TTC549 (cell line): ENCODE measurements at regions not wholly inside any gene's neighbourhood (a gene's known extent, or its start where the extent isn't known, plus 50 kb on each side); places are given as distances from the start of the nearest gene placed in this dataset.
"Not testable (repeated sequence)": the region's sequence is repeated elsewhere in the genome, so short reads cannot be mapped to it uniquely, and the experiment has no call there.

ENCODE experiments used
- FAIRE-seq: peaks from 2 replicates; lab custom pipeline; 2012; peaks lifted over from hg19 to GRCh38; lab: Jason Lieb, UNC

GRCh38 chr3:154973851-154974250, 106.3 kb upstream of the MME start:
- FAIRE-seq: no peak

GRCh38 chr3:154972951-154973350, 107.2 kb upstream of the MME start:
- no peak for FAIRE-seq

GRCh38 chr3:154971771-154972326, 108.3 kb upstream of the MME start:
- no peak for FAIRE-seq

GRCh38 chr3:154971341-154971740, 108.8 kb upstream of the MME start:
- FAIRE-seq: no peak

- FAIRE-seq: no peak
These were observed 109.3 kb upstream of the MME start for GRCh38 chr3:154970797-154971196.

- no peak for FAIRE-seq
These were observed 110.8 kb upstream of the MME start for GRCh38 chr3:154969366-154969765.

- FAIRE-seq: no peak
These were observed 113.0 kb upstream of the MME start for GRCh38 chr3:154967090-154967489.

- no peak for FAIRE-seq
These were observed 123.3 kb upstream of the MME start for GRCh38 chr3:154956815-154957214.

GRCh38 chr3:154955907-154956533, 124.1 kb upstream of the MME start:
- FAIRE-seq: no peak

- no peak for FAIRE-seq
These were observed 125.4 kb upstream of the MME start for GRCh38 chr3:154954757-154955156.

GRCh38 chr3:154953538-154953937, 126.6 kb upstream of the MME start:
- no peak for FAIRE-seq

- no peak for FAIRE-seq
These were observed 127.6 kb upstream of the MME start for GRCh38 chr3:154952553-154952952.

- no peak for FAIRE-seq
These were observed 136.1 kb upstream of the MME start for GRCh38 chr3:154943981-154944380.

- no peak for FAIRE-seq
These were observed 137.3 kb upstream of the MME start for GRCh38 chr3:154942827-154943226.

GRCh38 chr3:154936196-154936595, 143.9 kb upstream of the MME start:
- FAIRE-seq: no peak

- FAIRE-seq: no peak
These were observed 146.5 kb upstream of the MME start for GRCh38 chr3:154933581-154933980.

- no peak for FAIRE-seq
These were observed 147.5 kb upstream of the MME start for GRCh38 chr3:154932633-154933032.

GRCh38 chr3:154931484-154931883, 148.6 kb upstream of the MME start:
- FAIRE-seq: no peak

- no peak for FAIRE-seq
These were observed 153.4 kb upstream of the MME start for GRCh38 chr3:154926721-154927120.

GRCh38 chr3:154921351-154921750, 158.8 kb upstream of the MME start:
- no peak for FAIRE-seq

- FAIRE-seq: no peak
These were observed 160.9 kb upstream of the MME start for GRCh38 chr3:154919226-154919625.

- no peak for FAIRE-seq
These were observed 175.8 kb upstream of the MME start for GRCh38 chr3:154904328-154904727.

GRCh38 chr3:154902495-154902894, 177.6 kb upstream of the MME start:
- FAIRE-seq: not testable (repeated sequence)

- no peak for FAIRE-seq
These were observed 178.8 kb upstream of the MME start for GRCh38 chr3:154901278-154901677.

- FAIRE-seq: no peak
These were observed 179.3 kb upstream of the MME start for GRCh38 chr3:154900816-154901215.
